HCT116 (cell line): ENCODE measurements at regions not wholly inside any gene's neighbourhood (a gene's known extent, or its start where the extent isn't known, plus 50 kb on each side); places are given as distances from the start of the nearest gene placed in this dataset.

Source experiments
- ATAC-seq: fragments of 200-7000 bp; cut with Tn5 transposase; 2 replicates; pipeline ENCODE4 v1.9.1; 2020; ENCODE audit warnings: mild to moderate bottlenecking, moderate library complexity
- BruUV-seq: library from RNA; stranded (reverse); fragments of 400-500 nt; replicated peaks from 2 replicates; lab custom pipeline; 2021; lab: Mats Ljungman, UMichigan
- CTCF ChIA-PET: fragments of 300-600 bp; sonication (Branson Sonifier 250); formaldehyde crosslinking; loops from one replicate; lab custom pipeline; 2021; ENCODE audit warnings: antibody characterized with exemption; lab: Charles Lee
- POLR2A ChIA-PET: fragments of 300-600, 350-600 bp; sonication (Branson Sonifier 250); formaldehyde crosslinking; loops from one replicate; lab custom pipeline; 2021; ENCODE audit warnings: antibody characterized with exemption; lab: Charles Lee
- RAD21 ChIA-PET, 2 experiments: fragments of 300-600 bp; sonication (Branson Sonifier 250); formaldehyde crosslinking; loops; one replicate each; lab custom pipeline; 2023; ENCODE audit warnings: low total read pairs in 2 of 2; ENCODE audit not compliant: uncharacterized antibody in 2 of 2, unreplicated experiment in 2 of 2, low non-redundant PET in 1 of 2; lab: Charles Lee
- DNase-seq: peaks from one replicate; pipeline ENCODE4 v3.0.0-alpha.2; 2010; ENCODE audit warnings: low read depth, low spot score
- H2AFZ ChIP-seq: fragments of 200-600 bp; shearing (Covaris generic), sonication (generic); 2 replicates; pipeline ENCODE4 v1.6.1; 2017; ENCODE audit warnings: low read depth, mixed run types, mixed read lengths, antibody characterized with exemption, low read length; ENCODE audit not compliant: poor library complexity, severe bottlenecking
- H3K27ac ChIP-seq: 2 replicates; pipeline ENCODE4 v1.5.1; 2012; ENCODE audit warnings: low read depth, low read length
- H3K27me3 ChIP-seq: fragments of 200-600 bp; sonication (generic); 2 replicates; pipeline ENCODE4 v1.6.1; 2016; ENCODE audit warnings: mixed run types, low read length, mixed read lengths; ENCODE audit not compliant: insufficient read depth
- H3K36me3 ChIP-seq, 2 experiments: fragments of 200-500 bp in 1 of 2; fragments of 200-600 bp in 1 of 2; sonication (Bioruptor generic) in 1 of 2; sonication (generic) in 1 of 2; 2 replicates each; pipeline versions ENCODE4 v1.5.1 to v1.6.1; 2014 to 2016; ENCODE audit warnings: low read length in 2 of 2, inconsistent platforms in 1 of 2, mixed read lengths in 1 of 2, mixed run types in 1 of 2; ENCODE audit not compliant: insufficient read depth in 2 of 2, control insufficient read depth in 1 of 2
- H3K4me1 ChIP-seq, 2 experiments: fragments of 200-600 bp in 1 of 2; sonication (generic) in 1 of 2; 2 replicates each; pipeline versions ENCODE4 v1.5.1 to v1.6.1; 2012 to 2017; ENCODE audit warnings: low read length in 2 of 2, inconsistent platforms in 1 of 2, mild to moderate bottlenecking in 1 of 2, mixed read lengths in 1 of 2, mixed run types in 1 of 2, moderate library complexity in 1 of 2; ENCODE audit not compliant: insufficient read depth in 2 of 2, control insufficient read depth in 1 of 2
- H3K4me2 ChIP-seq: fragments of 200-600 bp; sonication (generic); 2 replicates; pipeline ENCODE4 v1.6.1; 2017; ENCODE audit warnings: mixed run types, low read length, mixed read lengths
- H3K4me3 ChIP-seq, 2 experiments: fragments of 200-600 bp in 1 of 2; sonication (generic) in 1 of 2; replicated peaks in 1 of 2; 2 replicates each; pipeline ENCODE4 v1.5.1; 2011 to 2016; ENCODE audit warnings: low read length in 2 of 2, control low read depth in 1 of 2, low read depth in 1 of 2, mild to moderate bottlenecking in 1 of 2, mixed read lengths in 1 of 2, mixed run types in 1 of 2
- H3K79me2 ChIP-seq: fragments of 200-600 bp; sonication (generic); 2 replicates; pipeline ENCODE4 v1.6.1; 2017; ENCODE audit warnings: mild to moderate bottlenecking, mixed run types, low read length, moderate library complexity, mixed read lengths; ENCODE audit not compliant: insufficient read depth
- H3K9ac ChIP-seq: fragments of 200-600 bp; sonication (generic); 2 replicates; pipeline ENCODE4 v1.6.1; 2016; ENCODE audit warnings: low read length, mixed read lengths
- H3K9me2 ChIP-seq: fragments of 200-600 bp; sonication (generic), shearing (Covaris generic); 2 replicates; pipeline ENCODE4 v1.6.1; 2017; ENCODE audit warnings: mixed run types, mild to moderate bottlenecking, moderate library complexity; ENCODE audit not compliant: insufficient read depth
- H3K9me3 ChIP-seq, 2 experiments: fragments of 200-500 bp in 1 of 2; fragments of 200-600 bp in 1 of 2; sonication (Bioruptor generic) in 1 of 2; sonication (generic) in 1 of 2; 2 replicates each; pipeline ENCODE4 v1.6.1; 2014 to 2017; ENCODE audit warnings: low read length in 2 of 2, mixed read lengths in 2 of 2, inconsistent platforms in 1 of 2, low read depth in 1 of 2, mild to moderate bottlenecking in 1 of 2, mixed run types in 1 of 2, moderate library complexity in 1 of 2; ENCODE audit not compliant: control insufficient read depth in 1 of 2, insufficient read depth in 1 of 2
- H4K20me1 ChIP-seq: fragments of 200-600 bp; sonication (generic), shearing (Covaris generic); 2 replicates; pipeline ENCODE4 v1.6.1; 2017; ENCODE audit warnings: mixed run types, mild to moderate bottlenecking, moderate library complexity; ENCODE audit not compliant: insufficient read depth
- ATF3 ChIP-seq: IDR thresholded peaks from 2 replicates; pipeline ENCODE4 v1.6.1; 2012
- CBX3 ChIP-seq: IDR thresholded peaks from 2 replicates; pipeline ENCODE4 v1.6.1; 2012; ENCODE audit warnings: low read depth
- CEBPB ChIP-seq: IDR thresholded peaks from 2 replicates; pipeline ENCODE4 v1.6.1; 2012; ENCODE audit warnings: low read depth
- EGR1 ChIP-seq: IDR thresholded peaks from 2 replicates; pipeline ENCODE4 v1.6.1; 2012; ENCODE audit warnings: low read depth
- ELF1 ChIP-seq: IDR thresholded peaks from 2 replicates; pipeline ENCODE4 v1.6.1; 2012; ENCODE audit warnings: low read depth, borderline replicate concordance
- EZH2phosphoT487 ChIP-seq: fragments of 200-600 bp; IDR thresholded peaks from 2 replicates; pipeline ENCODE4 v1.6.1; 2018; ENCODE audit warnings: antibody characterized with exemption, borderline replicate concordance
- FOSL1 ChIP-seq: IDR thresholded peaks from 2 replicates; pipeline ENCODE4 v1.6.1; 2012; ENCODE audit warnings: low read depth
- JUND ChIP-seq: IDR thresholded peaks from 2 replicates; pipeline ENCODE4 v1.6.1; 2012
- MAX ChIP-seq: IDR thresholded peaks from 2 replicates; pipeline ENCODE4 v1.6.1; 2012
- POLR2A ChIP-seq: IDR thresholded peaks from 2 replicates; pipeline ENCODE4 v1.7.0; 2011; ENCODE audit warnings: borderline replicate concordance; ENCODE audit not compliant: insufficient read depth, insufficient read length; ENCODE audit errors: extremely low read depth
- RAD21 ChIP-seq: IDR thresholded peaks from 2 replicates; pipeline ENCODE4 v1.6.1; 2012; ENCODE audit warnings: low read depth, mild to moderate bottlenecking
- TCF7L2 ChIP-seq: IDR thresholded peaks from 2 replicates; pipeline ENCODE4 v1.7.0; 2011; ENCODE audit warnings: borderline replicate concordance, inconsistent platforms; ENCODE audit not compliant: insufficient read depth, insufficient read length; ENCODE audit errors: extremely low read depth
- YY1 ChIP-seq: IDR thresholded peaks from 2 replicates; pipeline ENCODE4 v1.6.1; 2011; ENCODE audit warnings: low read length, low read depth, moderate library complexity, mild to moderate bottlenecking; ENCODE audit not compliant: insufficient replicate concordance; ENCODE audit errors: extremely low read depth
- ZBTB33 ChIP-seq: IDR thresholded peaks from 2 replicates; pipeline ENCODE4 v1.6.1; 2011; ENCODE audit warnings: mild to moderate bottlenecking, low read length, moderate library complexity; ENCODE audit not compliant: insufficient replicate concordance; ENCODE audit errors: extremely low read depth
- ZFX ChIP-seq: fragments of 450-650 bp; IDR thresholded peaks from 2 replicates; pipeline ENCODE4 v1.6.1; 2017
- ZNF274 ChIP-seq: fragments of 200-500 bp; sonication (Bioruptor generic); IDR thresholded peaks from 2 replicates; pipeline ENCODE4 v1.6.1; 2014; ENCODE audit warnings: mild to moderate bottlenecking, low read depth, low read length, inconsistent platforms
- intact Hi-C: fragments of 100-400 bp; cut with micrococcal nuclease; formaldehyde crosslinking; loops from 2 replicates; pipeline ENCODE4 v1.10.0; 2022
- TF ChIP-seq, protein P1 (sequence below): IDR thresholded peaks from 2 replicates; pipeline ENCODE4 v1.6.1; 2012; ENCODE audit warnings: low read depth
- TF ChIP-seq, protein P2 (sequence below), 3 experiments: fragments of 200-600 bp in 1 of 3; sonication (generic) in 1 of 3; IDR thresholded peaks in 2 of 3; conservative IDR thresholded peaks in 1 of 3; 2 replicates each; pipeline ENCODE4 v1.5.1; 2012 to 2017; ENCODE audit warnings: low read depth in 2 of 3, low read length in 2 of 3, antibody characterized with exemption in 1 of 3, borderline replicate concordance in 1 of 3, control low read depth in 1 of 3, mild to moderate bottlenecking in 1 of 3, mixed read lengths in 1 of 3, mixed run types in 1 of 3, moderate library complexity in 1 of 3; ENCODE audit not compliant: insufficient read depth in 1 of 3

DNA sequence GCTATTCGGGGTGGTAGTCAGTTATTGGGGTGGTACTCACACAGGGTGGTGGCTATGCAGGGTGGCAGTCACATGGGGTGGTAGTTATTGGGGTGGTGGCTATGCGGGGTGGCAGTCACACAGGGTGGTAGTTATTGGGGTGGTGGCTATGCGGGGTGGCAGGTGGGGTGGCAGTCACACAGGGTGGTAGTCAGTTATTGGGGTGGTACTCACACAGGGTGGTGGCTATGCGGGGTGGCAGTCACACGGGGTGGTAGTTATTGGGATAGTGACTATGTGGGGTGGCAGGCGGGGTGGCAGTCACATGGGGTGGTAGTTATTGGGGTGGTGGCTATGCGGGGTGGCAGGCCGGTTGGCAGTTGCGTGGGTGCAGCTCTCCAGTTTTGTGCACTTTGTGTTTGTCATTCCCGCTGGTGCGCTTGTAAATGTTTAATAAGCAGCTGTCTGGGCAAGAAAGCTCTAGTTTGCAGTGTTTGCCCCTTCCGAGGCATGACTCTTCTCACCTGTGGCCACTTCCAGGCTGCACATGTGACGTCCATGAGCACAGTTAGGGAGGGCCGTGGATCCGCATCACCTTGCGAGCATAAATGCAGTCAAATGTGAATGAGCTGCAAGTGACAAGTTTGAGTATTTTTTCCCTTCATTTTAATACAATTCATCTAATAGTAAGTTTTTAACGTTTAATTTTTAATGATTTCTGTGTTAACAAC is 219.0 kb upstream of the CST7 start:
- intact Hi-C loops = no loop called here
- no peak overlapping the region for H3K4me3 ChIP-seq
- H3K36me3 ChIP-seq = no peaks in the 10 kb centered on the region
- ChIA-PET RAD21 (no interaction called here), CTCF (no interaction called here), POLR2A (no interaction called here)
- no peaks in the 10 kb centered on the region for H4K20me1 ChIP-seq
- H3K9ac ChIP-seq = no peak overlapping the region
- no peak for TF ChIP-seq YY1
- no peak for TF ChIP-seq ZNF274
- TF ChIP-seq, protein P1, sequence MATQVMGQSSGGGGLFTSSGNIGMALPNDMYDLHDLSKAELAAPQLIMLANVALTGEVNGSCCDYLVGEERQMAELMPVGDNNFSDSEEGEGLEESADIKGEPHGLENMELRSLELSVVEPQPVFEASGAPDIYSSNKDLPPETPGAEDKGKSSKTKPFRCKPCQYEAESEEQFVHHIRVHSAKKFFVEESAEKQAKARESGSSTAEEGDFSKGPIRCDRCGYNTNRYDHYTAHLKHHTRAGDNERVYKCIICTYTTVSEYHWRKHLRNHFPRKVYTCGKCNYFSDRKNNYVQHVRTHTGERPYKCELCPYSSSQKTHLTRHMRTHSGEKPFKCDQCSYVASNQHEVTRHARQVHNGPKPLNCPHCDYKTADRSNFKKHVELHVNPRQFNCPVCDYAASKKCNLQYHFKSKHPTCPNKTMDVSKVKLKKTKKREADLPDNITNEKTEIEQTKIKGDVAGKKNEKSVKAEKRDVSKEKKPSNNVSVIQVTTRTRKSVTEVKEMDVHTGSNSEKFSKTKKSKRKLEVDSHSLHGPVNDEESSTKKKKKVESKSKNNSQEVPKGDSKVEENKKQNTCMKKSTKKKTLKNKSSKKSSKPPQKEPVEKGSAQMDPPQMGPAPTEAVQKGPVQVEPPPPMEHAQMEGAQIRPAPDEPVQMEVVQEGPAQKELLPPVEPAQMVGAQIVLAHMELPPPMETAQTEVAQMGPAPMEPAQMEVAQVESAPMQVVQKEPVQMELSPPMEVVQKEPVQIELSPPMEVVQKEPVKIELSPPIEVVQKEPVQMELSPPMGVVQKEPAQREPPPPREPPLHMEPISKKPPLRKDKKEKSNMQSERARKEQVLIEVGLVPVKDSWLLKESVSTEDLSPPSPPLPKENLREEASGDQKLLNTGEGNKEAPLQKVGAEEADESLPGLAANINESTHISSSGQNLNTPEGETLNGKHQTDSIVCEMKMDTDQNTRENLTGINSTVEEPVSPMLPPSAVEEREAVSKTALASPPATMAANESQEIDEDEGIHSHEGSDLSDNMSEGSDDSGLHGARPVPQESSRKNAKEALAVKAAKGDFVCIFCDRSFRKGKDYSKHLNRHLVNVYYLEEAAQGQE = no peak
- TF ChIP-seq, protein P2, sequence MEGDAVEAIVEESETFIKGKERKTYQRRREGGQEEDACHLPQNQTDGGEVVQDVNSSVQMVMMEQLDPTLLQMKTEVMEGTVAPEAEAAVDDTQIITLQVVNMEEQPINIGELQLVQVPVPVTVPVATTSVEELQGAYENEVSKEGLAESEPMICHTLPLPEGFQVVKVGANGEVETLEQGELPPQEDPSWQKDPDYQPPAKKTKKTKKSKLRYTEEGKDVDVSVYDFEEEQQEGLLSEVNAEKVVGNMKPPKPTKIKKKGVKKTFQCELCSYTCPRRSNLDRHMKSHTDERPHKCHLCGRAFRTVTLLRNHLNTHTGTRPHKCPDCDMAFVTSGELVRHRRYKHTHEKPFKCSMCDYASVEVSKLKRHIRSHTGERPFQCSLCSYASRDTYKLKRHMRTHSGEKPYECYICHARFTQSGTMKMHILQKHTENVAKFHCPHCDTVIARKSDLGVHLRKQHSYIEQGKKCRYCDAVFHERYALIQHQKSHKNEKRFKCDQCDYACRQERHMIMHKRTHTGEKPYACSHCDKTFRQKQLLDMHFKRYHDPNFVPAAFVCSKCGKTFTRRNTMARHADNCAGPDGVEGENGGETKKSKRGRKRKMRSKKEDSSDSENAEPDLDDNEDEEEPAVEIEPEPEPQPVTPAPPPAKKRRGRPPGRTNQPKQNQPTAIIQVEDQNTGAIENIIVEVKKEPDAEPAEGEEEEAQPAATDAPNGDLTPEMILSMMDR (IDR thresholded peaks at IDR 0.05 in 2 of 3, conservative IDR thresholded peaks at IDR 0.05 in 1 of 3; ENCODE audit: borderline replicate concordance in 1 of 3, insufficient read depth in 1 of 3, low read depth in 2 of 3, low read length in 2 of 3) = no peak
- TF ChIP-seq CBX3 = no peak
- no peak for TF ChIP-seq ATF3
- TF ChIP-seq ZFX = no peak
- TF ChIP-seq EGR1 = no peak
- no peak for TF ChIP-seq CEBPB
- no peak for TF ChIP-seq EZH2phosphoT487
- no peak for TF ChIP-seq FOSL1
- TF ChIP-seq POLR2A = no peak
- no peak for TF ChIP-seq MAX
- TF ChIP-seq TCF7L2 = no peak
- TF ChIP-seq RAD21 = no peak
- TF ChIP-seq ELF1 = no peak
- no peak for TF ChIP-seq JUND
- TF ChIP-seq ZBTB33 = no peak
- no peaks in the 10 kb centered on the region for H3K79me2 ChIP-seq
- H3K9me2 ChIP-seq = no peaks in the 10 kb centered on the region
- H3K27me3 ChIP-seq = peaks cover 30% of the 10 kb centered on the region
- H3K9me3 ChIP-seq = no peaks in the 10 kb centered on the region
- no TSS peak for BruUV-seq
- H3K4me2 ChIP-seq = no peak overlapping the region
- no peaks in the 10 kb centered on the region for H3K4me1 ChIP-seq
- H2AFZ ChIP-seq = no peak overlapping the region
- H3K27ac ChIP-seq = no peak overlapping the region
- no peak for DNase-seq
- ATAC-seq = no peak
